Embryonic facial prominence (tissue), 1 donor: ENCODE measurements at regions not wholly inside any gene's neighbourhood (a gene's known extent, or its start where the extent isn't known, plus 50 kb on each side); places are given as distances from the start of the nearest gene placed in this dataset.
"Not testable (repeated sequence)": the region's sequence is repeated elsewhere in the genome, so short reads cannot be mapped to it uniquely, and the experiment has no call there.

Experiments used
- DNase-seq: peaks from one replicate; pipeline ENCODE4 v3.0.0-alpha.2; 2016; ENCODE audit errors: extremely low spot score

- no peak for DNase-seq
These were observed 253.6 kb upstream of the G2E3 start for GRCh38 chr14:30305346-30305745.

- no peak for DNase-seq
These were observed 249.6 kb upstream of the G2E3 start for GRCh38 chr14:30309405-30309804.

GRCh38 chr14:30312214-30312613 is 246.7 kb upstream of the G2E3 start:
- DNase-seq, result no peak

- no peak for DNase-seq
These were observed 241.2 kb upstream of the G2E3 start for GRCh38 chr14:30317729-30318128.

GRCh38 chr14:30322819-30323218 is 236.1 kb upstream of the G2E3 start:
- no peak for DNase-seq

- DNase-seq, result no peak
These were observed 228.9 kb upstream of the G2E3 start for GRCh38 chr14:30330033-30330432.

GRCh38 chr14:30330445-30330844 is 228.5 kb upstream of the G2E3 start:
- no peak for DNase-seq

GRCh38 chr14:30331030-30331429 is 227.9 kb upstream of the G2E3 start:
- DNase-seq, result no peak

- DNase-seq, result no peak
These were observed 226.6 kb upstream of the G2E3 start for GRCh38 chr14:30332374-30332773.

GRCh38 chr14:30333934-30334333 is 225.0 kb upstream of the G2E3 start:
- no peak for DNase-seq

GRCh38 chr14:30337456-30337855 is 221.5 kb upstream of the G2E3 start:
- DNase-seq, result no peak

GRCh38 chr14:30339311-30339901 is 219.6 kb upstream of the G2E3 start:
- DNase-seq, result no peak

- DNase-seq, result no peak
These were observed 218.5 kb upstream of the G2E3 start for GRCh38 chr14:30340495-30340894.

GRCh38 chr14:30345511-30345910 is 213.4 kb upstream of the G2E3 start:
- DNase-seq, result no peak

GRCh38 chr14:30348445-30348844 is 210.5 kb upstream of the G2E3 start:
- DNase-seq, result no peak

GRCh38 chr14:30349520-30349919 is 209.4 kb upstream of the G2E3 start:
- DNase-seq, result no peak

- DNase-seq, result no peak
These were observed 204.5 kb upstream of the G2E3 start for GRCh38 chr14:30354439-30354838.

- DNase-seq, result no peak
These were observed 203.5 kb upstream of the G2E3 start for GRCh38 chr14:30355431-30355913.

- DNase-seq, result no peak
These were observed 202.3 kb upstream of the G2E3 start for GRCh38 chr14:30356438-30357202.

GRCh38 chr14:30357791-30358190 is 201.2 kb upstream of the G2E3 start:
- no peak for DNase-seq

GRCh38 chr14:30362369-30363218 is 196.4 kb upstream of the G2E3 start:
- no peak for DNase-seq

- not testable (repeated sequence) for DNase-seq
These were observed 195.6 kb upstream of the G2E3 start for GRCh38 chr14:30363219-30363880.
